ENCODE measurements at regions not wholly inside any gene's neighbourhood (a gene's known extent, or its start where the extent isn't known, plus 50 kb on each side); places are given as distances from the start of the nearest gene placed in this dataset.

GRCh38 chr1:103230061-103230460 lies 121.7 kb upstream of the COL11A1 start:
- TF ChIP-seq POLR2A (IDR thresholded peaks at IDR 0.05) (no peak), CTCF (IDR thresholded peaks at IDR 0.05) (no peak), EP300 (IDR thresholded peaks at IDR 0.05) (no peak)
